Gastroesophageal sphincter (tissue), 4 donors: ENCODE measurements at regions not wholly inside any gene's neighbourhood (a gene's known extent, or its start where the extent isn't known, plus 50 kb on each side); places are given as distances from the start of the nearest gene placed in this dataset.

Experiments used
- ATAC-seq: fragments of 150-250 bp; one replicate; pipeline ENCODE4 v1.9.1; 2016; ENCODE audit warnings: mild to moderate bottlenecking, moderate library complexity
- H3K27ac ChIP-seq, 4 donors: fragments of 200-600 bp; sonication (generic) in 3 of 4; 1 replicate in 3 of 4; 2 replicates in 1 of 4; pipeline ENCODE4 v1.5.1; 2016 to 2019
- H3K27me3 ChIP-seq: fragments of 200-600 bp; sonication (generic); one replicate; pipeline ENCODE4 v1.5.1; 2019
- H3K36me3 ChIP-seq, 2 donors: fragments of 200-600 bp; sonication (generic); one replicate each; pipeline ENCODE4 v1.5.1; 2019; ENCODE audit warnings: control low read depth in 1 of 2
- H3K4me1 ChIP-seq, 3 donors: fragments of 200-600 bp; sonication (generic); 1 replicate in 2 of 3; 2 replicates in 1 of 3; pipeline ENCODE4 v1.5.1; 2016 to 2019; ENCODE audit warnings: control low read depth in 2 of 3
- H3K4me3 ChIP-seq, 2 donors: fragments of 200-600 bp; sonication (generic); one replicate each; pipeline ENCODE4 v1.5.1; 2019; ENCODE audit warnings: mild to moderate bottlenecking in 1 of 2, moderate library complexity in 1 of 2
- H3K9me3 ChIP-seq, 3 donors: fragments of 200-600 bp; sonication (generic); one replicate each; pipeline ENCODE4 v1.5.1; 2017 to 2019; ENCODE audit warnings: control low read depth in 2 of 3
- EP300 ChIP-seq: sonication (generic); formaldehyde crosslinking; IDR thresholded peaks from one replicate; pipeline ENCODE4 v1.6.1; 2017; ENCODE audit warnings: antibody characterized with exemption, mild to moderate bottlenecking
- POLR2A ChIP-seq, 2 donors: fragments of 450-650 bp; IDR thresholded peaks; one replicate each; pipeline ENCODE4 v1.6.1; 2017; ENCODE audit warnings: antibody characterized with exemption in 2 of 2, mild to moderate bottlenecking in 2 of 2, moderate library complexity in 1 of 2
- POLR2AphosphoS5 ChIP-seq: sonication (generic); formaldehyde crosslinking; IDR thresholded peaks from one replicate; pipeline ENCODE4 v1.6.1; 2017; ENCODE audit warnings: antibody characterized with exemption
- WGBS, 2 donors: methylation state at CpG; one replicate each; pipeline ENCODE4 v1.1.5; 2018; ENCODE audit warnings: low coverage in 1 of 2; 5-methylcytosine and 5-hydroxymethylcytosine counted together
- TF ChIP-seq, protein P1 (sequence below), 4 experiments: fragments of 200-600 bp in 2 of 4; fragments of 450-650 bp in 2 of 4; sonication (generic) in 1 of 4; IDR thresholded peaks; one replicate each; pipeline ENCODE4 v1.5.1; 2017 to 2019; ENCODE audit warnings: antibody characterized with exemption in 4 of 4, mild to moderate bottlenecking in 2 of 4, moderate library complexity in 2 of 4

DNA sequence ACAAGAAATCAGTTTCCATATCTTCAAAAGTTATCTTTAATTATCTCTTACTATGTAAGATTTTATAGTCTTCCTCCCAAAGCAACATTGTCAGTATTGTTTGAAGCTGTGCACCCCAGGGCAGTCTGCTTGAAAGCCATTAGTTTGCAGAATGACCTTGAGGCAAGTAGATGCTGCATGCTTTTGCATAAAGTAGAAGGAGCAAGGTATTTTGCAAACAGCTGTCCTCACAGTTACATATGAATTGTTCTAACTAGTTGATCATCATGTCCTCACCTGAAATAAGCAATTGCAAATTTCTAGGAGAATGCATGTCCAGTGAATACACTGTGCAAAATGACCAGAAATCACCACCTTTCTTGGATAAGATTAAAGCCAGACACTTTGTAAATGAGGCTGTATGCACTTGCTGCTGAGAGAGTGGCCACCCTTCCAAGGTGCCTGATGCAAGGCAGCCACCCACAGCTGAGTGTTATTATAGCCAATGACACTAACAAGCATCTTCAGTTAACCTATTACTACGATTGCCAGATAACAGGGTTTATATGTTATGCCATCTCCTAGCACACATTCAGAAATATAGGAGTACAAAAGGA, 730.0 kb upstream of the TMEM132C start:
- no peak for ATAC-seq
- no peak overlapping the region for H3K27ac ChIP-seq
- peaks cover 0 to 12% (median 0%) of the 10 kb centered on the region in 3 donors for H3K9me3 ChIP-seq
- H3K4me1 ChIP-seq, result no peaks in the 10 kb centered on the region
- H3K27me3 ChIP-seq, result peaks cover 10% of the 10 kb centered on the region
- H3K4me3 ChIP-seq, result no peak overlapping the region
- TF ChIP-seq POLR2A (IDR thresholded peaks at IDR 0.05) (no peak), POLR2AphosphoS5 (no peak), EP300 (no peak)
- TF ChIP-seq, protein P1, sequence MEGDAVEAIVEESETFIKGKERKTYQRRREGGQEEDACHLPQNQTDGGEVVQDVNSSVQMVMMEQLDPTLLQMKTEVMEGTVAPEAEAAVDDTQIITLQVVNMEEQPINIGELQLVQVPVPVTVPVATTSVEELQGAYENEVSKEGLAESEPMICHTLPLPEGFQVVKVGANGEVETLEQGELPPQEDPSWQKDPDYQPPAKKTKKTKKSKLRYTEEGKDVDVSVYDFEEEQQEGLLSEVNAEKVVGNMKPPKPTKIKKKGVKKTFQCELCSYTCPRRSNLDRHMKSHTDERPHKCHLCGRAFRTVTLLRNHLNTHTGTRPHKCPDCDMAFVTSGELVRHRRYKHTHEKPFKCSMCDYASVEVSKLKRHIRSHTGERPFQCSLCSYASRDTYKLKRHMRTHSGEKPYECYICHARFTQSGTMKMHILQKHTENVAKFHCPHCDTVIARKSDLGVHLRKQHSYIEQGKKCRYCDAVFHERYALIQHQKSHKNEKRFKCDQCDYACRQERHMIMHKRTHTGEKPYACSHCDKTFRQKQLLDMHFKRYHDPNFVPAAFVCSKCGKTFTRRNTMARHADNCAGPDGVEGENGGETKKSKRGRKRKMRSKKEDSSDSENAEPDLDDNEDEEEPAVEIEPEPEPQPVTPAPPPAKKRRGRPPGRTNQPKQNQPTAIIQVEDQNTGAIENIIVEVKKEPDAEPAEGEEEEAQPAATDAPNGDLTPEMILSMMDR (IDR thresholded peaks at IDR 0.05), result no peak
- no peaks in the 10 kb centered on the region for H3K36me3 ChIP-seq
- WGBS, 2 donors, result 0% methylated on average over 1 of the region's 1 CpG; no CpG with 5 or more reads in 1 of the 2 donors

DNA sequence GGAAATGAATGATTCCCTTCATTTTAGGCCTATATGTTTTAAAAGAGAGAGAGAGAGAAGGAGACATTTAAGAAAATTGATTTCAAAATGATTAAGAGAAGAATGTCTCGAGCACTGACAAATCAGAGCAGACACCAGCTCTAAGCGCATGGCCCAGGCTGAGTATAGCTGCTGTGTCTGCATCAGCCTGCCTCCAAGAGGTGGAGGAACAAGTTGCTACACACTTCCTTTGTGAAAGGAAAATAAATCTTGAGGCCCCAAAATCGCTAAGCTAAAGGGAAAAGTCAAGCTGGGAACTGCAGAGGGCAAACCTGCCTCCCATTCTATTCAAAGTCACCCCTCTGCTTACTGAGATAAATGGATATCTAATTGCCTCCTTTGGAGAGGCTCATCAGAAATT, 728.7 kb upstream of the TMEM132C start:
- Histone ChIP-seq H3K36me3 (no peaks in the 10 kb centered on the region), H3K27ac (no peak overlapping the region), H3K4me3 (no peak overlapping the region), H3K9me3 (peaks cover 0 to 12% (median 0%) of the 10 kb centered on the region in 3 donors), H3K27me3 (peaks cover 10% of the 10 kb centered on the region), H3K4me1 (no peaks in the 10 kb centered on the region)
- WGBS, 2 donors, result 31 to 40% methylated on average over 3 of the region's 3 CpGs
- no peak for ATAC-seq
- TF ChIP-seq POLR2AphosphoS5 (no peak), EP300 (no peak), POLR2A (IDR thresholded peaks at IDR 0.05) (no peak)
- TF ChIP-seq, protein P1 (IDR thresholded peaks at IDR 0.05), result no peak

DNA sequence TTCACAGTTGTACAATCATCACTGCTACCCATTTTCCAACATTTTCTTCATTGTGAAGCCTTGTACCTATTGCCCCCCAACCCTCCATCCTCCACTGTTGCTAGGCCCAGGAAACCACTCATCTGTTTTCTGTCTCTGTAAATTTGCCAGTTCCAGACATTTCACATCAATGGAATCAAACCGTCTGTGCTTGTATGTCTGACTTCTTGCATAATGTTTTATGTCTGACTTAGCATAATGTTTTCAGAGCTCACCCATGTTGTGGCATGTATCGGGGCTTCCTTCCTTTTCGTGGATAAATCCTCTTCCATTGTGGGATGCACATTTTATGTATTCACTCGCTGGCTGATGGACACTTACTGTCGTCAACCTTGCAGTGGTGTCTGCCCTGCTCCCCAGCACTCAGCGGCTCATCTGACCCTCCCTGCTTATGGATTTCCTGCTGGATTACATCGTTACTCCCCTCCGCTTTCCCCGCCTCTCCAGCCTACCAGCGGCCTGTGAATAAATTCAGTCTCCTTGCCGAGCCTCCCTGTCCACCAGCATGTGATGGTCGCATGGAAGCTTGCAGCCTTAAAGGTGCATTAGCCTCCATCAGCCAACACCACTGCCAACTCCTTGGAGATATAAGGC, 727.6 kb upstream of the TMEM132C start:
- Histone ChIP-seq H3K36me3 (no peaks in the 10 kb centered on the region), H3K27me3 (peaks cover 10% of the 10 kb centered on the region), H3K27ac (no peak overlapping the region), H3K9me3 (peaks cover 0 to 12% (median 0%) of the 10 kb centered on the region in 3 donors), H3K4me1 (no peaks in the 10 kb centered on the region), H3K4me3 (no peak overlapping the region)
- no peak for ATAC-seq
- no peak for TF ChIP-seq EP300
- TF ChIP-seq POLR2AphosphoS5, result no peak
- TF ChIP-seq, protein P1 (IDR thresholded peaks at IDR 0.05), result no peak
- TF ChIP-seq POLR2A (IDR thresholded peaks at IDR 0.05), result no peak
- WGBS, 2 donors, result 53 to 54% methylated on average over 9 to 12 of the region's 12 CpGs

DNA sequence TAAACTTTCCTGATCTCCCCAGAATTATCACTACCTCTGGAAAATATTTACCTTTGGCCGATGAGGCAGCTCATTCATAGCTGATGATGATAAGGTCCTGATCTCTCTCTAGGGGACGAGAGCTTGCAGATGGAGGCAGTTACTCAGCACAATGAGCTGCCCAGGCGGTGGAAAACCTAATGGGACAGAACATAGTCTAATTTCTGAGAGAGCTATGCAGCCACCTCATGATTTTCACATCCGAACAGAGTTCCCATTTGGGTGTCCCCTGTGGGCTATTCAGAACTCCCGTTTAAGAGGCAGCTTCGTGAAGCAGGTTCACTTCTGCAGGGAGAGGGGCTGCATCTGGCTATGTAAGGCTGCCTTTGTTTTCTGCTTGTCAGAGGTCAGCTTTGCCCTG, 724.6 kb upstream of the TMEM132C start:
- H3K27ac ChIP-seq, result no peak overlapping the region
- WGBS, 2 donors, result 0 to 23% methylated on average over 1 to 3 of the region's 6 CpGs
- ATAC-seq, result no peak
- no peak overlapping the region for H3K4me3 ChIP-seq
- H3K36me3 ChIP-seq, result no peaks in the 10 kb centered on the region
- no peaks in the 10 kb centered on the region for H3K4me1 ChIP-seq
- H3K9me3 ChIP-seq, result no peaks in the 10 kb centered on the region
- no peaks in the 10 kb centered on the region for H3K27me3 ChIP-seq
- TF ChIP-seq EP300, result no peak

DNA sequence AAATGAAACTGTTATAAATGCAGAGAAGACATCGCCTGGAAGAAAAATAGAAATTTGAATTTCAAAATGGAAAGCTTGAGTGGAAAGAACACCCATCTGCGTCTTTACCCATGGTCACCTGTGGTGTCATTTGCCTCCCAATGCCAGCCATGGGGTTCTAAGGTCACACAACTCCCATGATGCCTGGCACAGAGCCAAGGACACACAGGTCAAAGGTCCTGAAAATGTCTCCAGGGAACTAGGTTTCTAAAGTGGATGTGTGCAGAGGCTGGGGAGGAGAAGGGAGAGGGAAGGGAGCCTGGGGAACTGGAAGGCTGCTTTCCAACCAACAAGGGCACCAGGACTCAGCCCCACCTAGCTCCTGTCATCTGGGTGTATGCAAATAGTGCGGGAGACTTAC, 724.0 kb upstream of the TMEM132C start:
- no peaks in the 10 kb centered on the region for H3K4me1 ChIP-seq
- 65 to 83% methylated on average over 2 to 3 of the region's 3 CpGs for WGBS, 2 donors
- TF ChIP-seq, protein P1 (IDR thresholded peaks at IDR 0.05), result no peak
- TF ChIP-seq EP300 (no peak), POLR2A (IDR thresholded peaks at IDR 0.05) (no peak)
- no peaks in the 10 kb centered on the region for H3K27me3 ChIP-seq
- H3K27ac ChIP-seq, result no peak overlapping the region
- no peaks in the 10 kb centered on the region for H3K9me3 ChIP-seq
- ATAC-seq, result no peak
- H3K36me3 ChIP-seq, result no peaks in the 10 kb centered on the region
- H3K4me3 ChIP-seq, result no peak overlapping the region
